ENCODE measurements at regions not wholly inside any gene's neighbourhood (a gene's known extent, or its start where the extent isn't known, plus 50 kb on each side); places are given as distances from the start of the nearest gene placed in this dataset.
"Not testable (repeated sequence)": the region's sequence is repeated elsewhere in the genome, so short reads cannot be mapped to it uniquely, and the experiment has no call there.

GRCh38 chr20:30824666-30825065, 432.8 kb upstream of the DEFB115 start:
- TF ChIP-seq CTCF (IDR thresholded peaks at IDR 0.05; ENCODE audit: insufficient read depth, low read length, poor library complexity, severe bottlenecking); EZH2phosphoT487 (conservative IDR thresholded peaks at IDR 0.05; ENCODE audit: low read length): not testable (repeated sequence)

Measured in SU-DHL-6 (cell line).